DND-41 (cell line): ENCODE measurements at regions not wholly inside any gene's neighbourhood (a gene's known extent, or its start where the extent isn't known, plus 50 kb on each side); places are given as distances from the start of the nearest gene placed in this dataset.

Experiments used
- ATAC-seq: fragments of 200-7000 bp; cut with Tn5 transposase; 3 replicates; pipeline ENCODE4 v1.9.1; 2021; ENCODE audit warnings: low read depth; ENCODE audit not compliant: insufficient read depth
- DNase-seq: peaks from one replicate; pipeline ENCODE4 v3.0.0-alpha.2; 2020
- H2AFZ ChIP-seq: 2 replicates; pipeline ENCODE4 v1.6.0; 2012; ENCODE audit warnings: low read depth, low read length
- H3K27ac ChIP-seq: 2 replicates; pipeline ENCODE4 v1.5.1; 2012; ENCODE audit warnings: low read length, inconsistent platforms
- H3K27me3 ChIP-seq: fragments of 200-600 bp; sonication (generic); 2 replicates; pipeline ENCODE4 v1.6.0; 2012; ENCODE audit warnings: low read length, mild to moderate bottlenecking, inconsistent platforms; ENCODE audit not compliant: insufficient read depth, poor library complexity
- H3K36me3 ChIP-seq: 2 replicates; pipeline ENCODE4 v1.5.1; 2012; ENCODE audit warnings: low read length, inconsistent platforms; ENCODE audit not compliant: insufficient read depth
- H3K4me1 ChIP-seq: 2 replicates; pipeline ENCODE4 v1.5.1; 2012; ENCODE audit warnings: mild to moderate bottlenecking, low read length; ENCODE audit not compliant: insufficient read depth
- H3K4me2 ChIP-seq: 2 replicates; pipeline ENCODE4 v1.6.0; 2012; ENCODE audit warnings: mild to moderate bottlenecking, moderate library complexity, low read length, inconsistent platforms; ENCODE audit not compliant: insufficient read depth
- H3K4me3 ChIP-seq, 2 experiments: fragments of 200-600 bp in 1 of 2; shearing (Covaris generic) in 1 of 2; 2 replicates each; pipeline ENCODE4 v1.5.1; 2012 to 2016; ENCODE audit warnings: inconsistent platforms in 2 of 2, low read length in 2 of 2, mild to moderate bottlenecking in 2 of 2, low read depth in 1 of 2, moderate library complexity in 1 of 2
- H3K79me2 ChIP-seq: 2 replicates; pipeline ENCODE4 v1.6.0; 2012; ENCODE audit warnings: low read length, inconsistent platforms; ENCODE audit not compliant: insufficient read depth
- H3K9ac ChIP-seq: 2 replicates; pipeline ENCODE4 v1.6.0; 2012; ENCODE audit warnings: low read depth, mild to moderate bottlenecking, inconsistent platforms, low read length, moderate library complexity
- H3K9me3 ChIP-seq: 2 replicates; pipeline ENCODE4 v1.5.1; 2012; ENCODE audit warnings: low read length, moderate library complexity, mild to moderate bottlenecking, inconsistent platforms; ENCODE audit not compliant: insufficient read depth, severe bottlenecking
- H4K20me1 ChIP-seq: 2 replicates; pipeline ENCODE4 v1.6.0; 2012; ENCODE audit warnings: low read length; ENCODE audit not compliant: insufficient read depth
- EZH2 ChIP-seq: IDR thresholded peaks from 3 replicates; pipeline ENCODE4 v1.6.1; 2012; ENCODE audit warnings: borderline replicate concordance, low read depth, mild to moderate bottlenecking, moderate library complexity, low read length, inconsistent platforms; ENCODE audit not compliant: severe bottlenecking
- TF ChIP-seq, protein P1 (sequence below): IDR thresholded peaks from 2 replicates; pipeline ENCODE4 v1.5.1; 2012; ENCODE audit warnings: borderline replicate concordance, low read length, moderate library complexity, mild to moderate bottlenecking; ENCODE audit not compliant: poor library complexity, severe bottlenecking; ENCODE audit errors: extremely low read depth

DNA sequence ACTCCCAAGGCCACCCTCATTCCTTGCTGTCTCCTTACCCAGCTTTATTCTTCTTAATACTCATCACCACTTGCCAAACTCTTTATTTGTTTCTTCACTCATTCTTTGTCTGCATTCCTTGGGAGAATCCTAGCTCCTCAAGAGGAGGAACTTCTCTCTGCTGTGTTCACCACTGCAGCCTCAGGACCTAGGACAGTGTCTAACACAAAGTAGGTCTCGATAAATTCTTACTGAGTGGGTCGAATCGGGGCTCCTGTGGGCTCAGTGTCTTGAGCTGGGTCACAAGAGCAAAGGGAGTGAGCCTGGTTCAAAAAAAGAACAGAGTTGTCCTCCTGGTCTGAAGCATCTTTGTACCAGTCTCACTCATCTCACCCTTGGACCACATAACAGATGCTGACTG lies 224.1 kb upstream of the TMEM132C start:
- TF ChIP-seq, protein P1, sequence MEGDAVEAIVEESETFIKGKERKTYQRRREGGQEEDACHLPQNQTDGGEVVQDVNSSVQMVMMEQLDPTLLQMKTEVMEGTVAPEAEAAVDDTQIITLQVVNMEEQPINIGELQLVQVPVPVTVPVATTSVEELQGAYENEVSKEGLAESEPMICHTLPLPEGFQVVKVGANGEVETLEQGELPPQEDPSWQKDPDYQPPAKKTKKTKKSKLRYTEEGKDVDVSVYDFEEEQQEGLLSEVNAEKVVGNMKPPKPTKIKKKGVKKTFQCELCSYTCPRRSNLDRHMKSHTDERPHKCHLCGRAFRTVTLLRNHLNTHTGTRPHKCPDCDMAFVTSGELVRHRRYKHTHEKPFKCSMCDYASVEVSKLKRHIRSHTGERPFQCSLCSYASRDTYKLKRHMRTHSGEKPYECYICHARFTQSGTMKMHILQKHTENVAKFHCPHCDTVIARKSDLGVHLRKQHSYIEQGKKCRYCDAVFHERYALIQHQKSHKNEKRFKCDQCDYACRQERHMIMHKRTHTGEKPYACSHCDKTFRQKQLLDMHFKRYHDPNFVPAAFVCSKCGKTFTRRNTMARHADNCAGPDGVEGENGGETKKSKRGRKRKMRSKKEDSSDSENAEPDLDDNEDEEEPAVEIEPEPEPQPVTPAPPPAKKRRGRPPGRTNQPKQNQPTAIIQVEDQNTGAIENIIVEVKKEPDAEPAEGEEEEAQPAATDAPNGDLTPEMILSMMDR: no peak
- TF ChIP-seq EZH2: no peak
- ATAC-seq (no peak), DNase-seq (no peak)
- Histone ChIP-seq H3K36me3 (no peaks in the 10 kb centered on the region), H3K9ac (no peak overlapping the region), H3K27me3 (no peaks in the 10 kb centered on the region), H4K20me1 (no peaks in the 10 kb centered on the region), H3K4me1 (no peaks in the 10 kb centered on the region), H2AFZ (no peak overlapping the region), H3K4me3 (no peak overlapping the region), H3K27ac (no peak overlapping the region), H3K9me3 (peaks cover 6% of the 10 kb centered on the region), H3K79me2 (no peaks in the 10 kb centered on the region), H3K4me2 (no peak overlapping the region)

DNA sequence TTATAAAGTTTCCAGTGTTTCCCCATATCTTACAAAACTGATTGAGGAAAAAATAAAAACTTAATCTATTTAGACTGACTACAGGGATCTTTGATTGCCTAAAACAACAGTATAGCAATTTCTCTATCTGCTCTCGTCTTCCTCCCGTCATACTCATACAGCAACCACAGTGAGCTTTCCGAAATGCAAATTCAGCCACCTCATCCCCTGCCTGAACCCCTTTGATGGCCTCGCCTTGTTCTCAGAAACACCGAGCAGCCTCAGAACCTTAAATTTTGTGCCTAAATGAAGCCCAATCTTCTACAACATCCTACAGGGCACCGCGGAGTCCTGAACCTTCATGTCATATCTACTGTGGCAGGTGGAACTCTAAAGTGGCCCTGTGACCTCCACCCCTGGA lies 223.7 kb upstream of the TMEM132C start:
- Histone ChIP-seq H4K20me1 (no peaks in the 10 kb centered on the region), H2AFZ (no peak overlapping the region), H3K4me1 (no peaks in the 10 kb centered on the region), H3K36me3 (no peaks in the 10 kb centered on the region), H3K4me2 (no peak overlapping the region), H3K27me3 (no peaks in the 10 kb centered on the region), H3K9me3 (peaks cover 6% of the 10 kb centered on the region), H3K9ac (no peak overlapping the region), H3K27ac (no peak overlapping the region), H3K79me2 (no peaks in the 10 kb centered on the region), H3K4me3 (no peak overlapping the region)
- no peak for ATAC-seq
- TF ChIP-seq, protein P1: no peak
- no peak for TF ChIP-seq EZH2
- no peak for DNase-seq

DNA sequence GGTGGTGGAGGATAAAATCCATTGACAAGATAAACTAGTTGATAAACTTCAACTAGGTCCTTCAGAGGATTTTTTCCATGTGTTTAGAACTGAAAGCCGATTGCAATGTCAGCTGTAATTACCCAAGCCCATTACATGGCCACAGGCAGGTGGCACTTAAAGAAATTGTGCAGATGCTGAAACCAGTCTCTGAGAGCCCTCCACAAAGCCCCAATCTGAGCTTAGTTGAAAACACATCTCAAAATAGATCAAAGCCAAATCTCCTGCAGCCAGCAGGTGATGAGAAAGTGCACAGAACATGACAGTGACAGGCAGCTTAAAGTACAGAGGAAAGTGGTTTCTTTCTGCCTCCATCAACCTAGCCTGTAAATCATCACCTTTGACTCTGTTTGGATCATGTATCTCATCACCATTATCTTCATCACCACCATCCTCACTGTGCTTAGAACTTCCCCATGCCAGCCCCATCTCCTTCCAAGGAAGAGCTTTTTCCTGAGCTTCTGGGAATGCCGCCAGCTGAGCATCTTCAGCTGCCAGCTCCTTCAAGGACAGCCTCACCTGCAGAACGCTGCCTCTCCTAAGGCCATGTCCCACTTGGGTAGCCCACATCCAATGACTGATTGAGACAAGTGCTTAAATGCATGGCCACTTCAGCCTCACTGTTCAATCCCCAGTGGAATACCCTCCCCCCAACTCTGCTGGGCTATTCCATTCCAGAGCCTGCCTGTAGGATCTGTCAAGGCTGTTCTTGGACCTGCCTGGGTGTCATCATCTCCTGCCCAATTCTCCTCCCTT lies 219.5 kb upstream of the TMEM132C start:
- no peaks in the 10 kb centered on the region for H3K4me1 ChIP-seq
- no peaks in the 10 kb centered on the region for H3K79me2 ChIP-seq
- H3K27ac ChIP-seq: no peak overlapping the region
- no peak for ATAC-seq
- no peak overlapping the region for H2AFZ ChIP-seq
- no peak for DNase-seq
- H3K4me3 ChIP-seq: no peak overlapping the region
- TF ChIP-seq EZH2: no peak
- TF ChIP-seq, protein P1: no peak
- no peak overlapping the region for H3K4me2 ChIP-seq
- H3K9ac ChIP-seq: no peak overlapping the region
- H3K9me3 ChIP-seq: no peaks in the 10 kb centered on the region
- no peaks in the 10 kb centered on the region for H3K27me3 ChIP-seq
- H4K20me1 ChIP-seq: no peaks in the 10 kb centered on the region
- H3K36me3 ChIP-seq: no peaks in the 10 kb centered on the region
